Endothelial cell of umbilical vein (primary cell): ENCODE measurements at regions not wholly inside any gene's neighbourhood (a gene's known extent, or its start where the extent isn't known, plus 50 kb on each side); places are given as distances from the start of the nearest gene placed in this dataset.

Experiments
- BruUV-seq: library from RNA; stranded (reverse); fragments of 400-500 nt; replicated peaks from 2 replicates; lab custom pipeline; 2021; lab: Mats Ljungman, UMichigan
- CTCF ChIA-PET: fragments of 300-600, 350-600 bp; sonication (Branson Sonifier 250); formaldehyde crosslinking; loops from one replicate; lab custom pipeline; 2021; ENCODE audit warnings: antibody characterized with exemption, inconsistent platforms; lab: Charles Lee
- POLR2A ChIA-PET: fragments of 300-600, 350-600 bp; sonication (Branson Sonifier 250); formaldehyde crosslinking; loops from one replicate; lab custom pipeline; 2021; ENCODE audit warnings: antibody characterized with exemption, inconsistent platforms; lab: Charles Lee
- DNase-seq: peaks from one replicate; pipeline ENCODE4 v3.0.0-alpha.2; 2011; ENCODE audit warnings: low read depth, low spot score
- FAIRE-seq: peaks from 2 replicates; lab custom pipeline; 2011; peaks lifted over from hg19 to GRCh38; lab: Jason Lieb, UNC
- H2AFZ ChIP-seq: 2 replicates; pipeline ENCODE4 v1.6.0; 2012; ENCODE audit warnings: low read depth, low read length, control low read depth, inconsistent platforms
- H3K27ac ChIP-seq: 2 replicates; pipeline ENCODE4 v1.5.1; 2011; ENCODE audit warnings: low read depth, mild to moderate bottlenecking, control low read depth, low read length, moderate library complexity; ENCODE audit not compliant: insufficient read depth
- H3K27me3 ChIP-seq, 2 experiments: 2 replicates each; pipeline versions ENCODE4 v1.6.0 to v1.6.1; 2011; ENCODE audit warnings: low read length in 2 of 2, mixed read lengths in 1 of 2; ENCODE audit not compliant: control insufficient read depth in 2 of 2, insufficient read depth in 2 of 2
- H3K36me3 ChIP-seq, 2 experiments: 2 replicates in 1 of 2; 3 replicates in 1 of 2; pipeline ENCODE4 v1.5.1; 2011; ENCODE audit warnings: low read length in 2 of 2, mild to moderate bottlenecking in 1 of 2, moderate library complexity in 1 of 2; ENCODE audit not compliant: control insufficient read depth in 2 of 2, insufficient read depth in 2 of 2; ENCODE audit errors: extremely low read depth in 1 of 2
- H3K4me1 ChIP-seq: 3 replicates; pipeline ENCODE4 v1.5.1; 2011; ENCODE audit warnings: mild to moderate bottlenecking, low read length; ENCODE audit not compliant: control insufficient read depth, insufficient read depth; ENCODE audit errors: extremely low read depth
- H3K4me2 ChIP-seq: 2 replicates; pipeline ENCODE4 v1.6.1; 2011; ENCODE audit warnings: low read length, control low read depth, mixed read lengths; ENCODE audit not compliant: insufficient read depth
- H3K4me3 ChIP-seq, 3 experiments: fragments of 200-600 bp in 1 of 3; sonication (generic), shearing (Covaris generic) in 1 of 3; replicated peaks in 1 of 3; 2 replicates each; pipeline ENCODE4 v1.5.1; 2011 to 2016; ENCODE audit warnings: control low read depth in 3 of 3, low read length in 3 of 3, mild to moderate bottlenecking in 2 of 3, inconsistent platforms in 1 of 3, low read depth in 1 of 3, moderate library complexity in 1 of 3; ENCODE audit not compliant: insufficient read depth in 1 of 3
- H3K79me2 ChIP-seq: 2 replicates; pipeline ENCODE4 v1.6.0; 2012; ENCODE audit warnings: low read length, inconsistent platforms; ENCODE audit not compliant: control insufficient read depth, insufficient read depth
- H3K9ac ChIP-seq: replicated peaks from 2 replicates; pipeline ENCODE3; 2011; ENCODE audit warnings: low read length, control low read depth; ENCODE audit not compliant: insufficient read depth; ENCODE audit errors: extremely low read depth
- H3K9me1 ChIP-seq: replicated peaks from 3 replicates; pipeline ENCODE4 v1.6.0; 2011; ENCODE audit warnings: mild to moderate bottlenecking, low read length; ENCODE audit not compliant: control insufficient read depth, insufficient read depth; ENCODE audit errors: extremely low read depth
- H3K9me3 ChIP-seq: replicated peaks from 2 replicates; pipeline ENCODE4 v1.5.1; 2012; ENCODE audit warnings: low read length, inconsistent platforms; ENCODE audit not compliant: control insufficient read depth, insufficient read depth
- H4K20me1 ChIP-seq: replicated peaks from 2 replicates; pipeline ENCODE3; 2011; ENCODE audit warnings: mild to moderate bottlenecking, low read length; ENCODE audit not compliant: control insufficient read depth, insufficient read depth; ENCODE audit errors: extremely low read depth
- EZH2 ChIP-seq: IDR thresholded peaks from 2 replicates; pipeline ENCODE4 v1.6.1; 2012; ENCODE audit warnings: borderline replicate concordance, low read depth, mild to moderate bottlenecking, moderate library complexity, low read length, inconsistent platforms; ENCODE audit not compliant: severe bottlenecking
- FOS ChIP-seq: IDR thresholded peaks from 2 replicates; pipeline ENCODE4 v1.6.1; 2011; ENCODE audit warnings: mild to moderate bottlenecking, low read length, moderate library complexity, borderline replicate concordance; ENCODE audit not compliant: insufficient read depth
- GATA2 ChIP-seq: IDR thresholded peaks from 2 replicates; pipeline ENCODE4 v1.7.0; 2011; ENCODE audit warnings: low read depth, mild to moderate bottlenecking, moderate library complexity, mixed read lengths, low read length; ENCODE audit not compliant: insufficient read length, insufficient read depth
- JUN ChIP-seq: IDR thresholded peaks from 2 replicates; pipeline ENCODE4 v1.6.1; 2011; ENCODE audit warnings: borderline replicate concordance, low read depth; ENCODE audit not compliant: insufficient read length, insufficient read depth
- MYC ChIP-seq: IDR thresholded peaks from one replicate; pipeline ENCODE4 v1.6.1; 2011; ENCODE audit warnings: mild to moderate bottlenecking, low read depth, low read length
- POLR2A ChIP-seq: IDR thresholded peaks from 2 replicates; pipeline ENCODE4 v1.6.1; 2012; ENCODE audit warnings: low read depth, mild to moderate bottlenecking, control low read depth, low read length
- POLR2AphosphoS5 ChIP-seq: IDR thresholded peaks from 2 replicates; pipeline ENCODE4 v1.6.1; 2012; ENCODE audit warnings: low read depth, mild to moderate bottlenecking, control low read depth, low read length, moderate library complexity; ENCODE audit not compliant: insufficient read depth
- dilution Hi-C: fragments of 300-500 bp; cut with MboI; formaldehyde crosslinking; loops from one replicate; pipeline ENCODE4 v1.15.0; 2019; ENCODE audit warnings: low sequenced_read_pairs; ENCODE audit not compliant: extremely low pct_ligation_motif_present
- intact Hi-C: fragments of 100-400 bp; cut with micrococcal nuclease; formaldehyde crosslinking; loops from one replicate; pipeline ENCODE4 v1.10.0; 2022
- TF ChIP-seq, protein P1 (sequence below), 2 donors: IDR thresholded peaks; 1 replicate in 1 of 2; 2 replicates in 1 of 2; pipeline ENCODE4 v1.5.1; 2011; ENCODE audit warnings: low read length in 2 of 2, mild to moderate bottlenecking in 2 of 2, moderate library complexity in 2 of 2, control low read depth in 1 of 2, inconsistent platforms in 1 of 2, low read depth in 1 of 2; ENCODE audit not compliant: insufficient read depth in 1 of 2; ENCODE audit errors: extremely low read depth in 1 of 2
- TF ChIP-seq, protein P2 (sequence below): IDR thresholded peaks from 2 replicates; pipeline ENCODE4 v1.6.1; 2011; ENCODE audit not compliant: insufficient read depth, insufficient read length

DNA sequence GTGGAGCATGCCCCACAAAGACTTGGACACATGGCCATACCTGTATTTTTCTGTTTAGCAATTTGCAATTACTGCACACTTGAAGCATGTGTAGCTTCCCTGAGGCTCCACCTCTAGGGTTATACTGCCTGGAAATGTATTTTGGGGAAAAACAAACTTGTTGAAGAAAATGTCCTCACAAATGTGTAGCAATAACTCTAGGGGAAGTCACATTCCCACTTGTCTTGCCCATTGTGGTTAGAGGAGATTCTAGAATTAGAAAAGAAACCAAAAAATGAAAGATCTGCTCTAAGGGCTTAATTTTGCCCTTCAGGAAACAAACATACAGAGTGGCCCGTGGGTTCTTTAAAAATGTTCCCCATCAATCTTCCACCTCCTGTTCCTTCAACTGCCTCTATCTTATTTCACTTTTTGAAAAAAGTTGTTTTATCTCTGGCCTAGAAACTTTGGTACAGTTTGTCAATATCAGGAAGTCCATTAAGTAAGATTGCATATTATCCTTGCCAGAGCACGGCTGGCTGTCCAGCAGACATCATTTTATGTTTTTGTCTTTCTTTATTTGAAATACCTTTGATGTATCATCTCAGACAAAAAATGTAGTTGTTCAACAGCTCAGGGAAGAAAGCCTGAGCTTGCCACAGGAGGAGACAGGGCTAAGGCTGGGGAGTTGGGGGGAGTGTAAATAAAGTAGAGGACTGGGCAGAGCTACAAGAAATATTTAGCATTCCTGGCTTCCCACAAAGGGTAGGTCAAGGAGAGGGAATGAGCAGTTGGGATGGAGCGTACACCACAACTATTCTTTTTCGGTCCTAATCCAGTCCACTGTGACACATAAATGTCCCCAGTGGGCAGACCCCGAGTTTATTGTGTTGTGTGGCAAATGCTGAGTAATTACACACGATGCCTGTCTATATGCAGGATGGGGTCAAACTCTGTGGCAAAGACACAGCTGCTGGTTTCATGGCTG is 96.8 kb upstream of the CDC42EP3 start:
- no peak for TF ChIP-seq FOS
- no peak for TF ChIP-seq EZH2
- no peak for TF ChIP-seq POLR2A
- TF ChIP-seq MYC = no peak
- TF ChIP-seq POLR2AphosphoS5 = no peak
- TF ChIP-seq, protein P1, sequence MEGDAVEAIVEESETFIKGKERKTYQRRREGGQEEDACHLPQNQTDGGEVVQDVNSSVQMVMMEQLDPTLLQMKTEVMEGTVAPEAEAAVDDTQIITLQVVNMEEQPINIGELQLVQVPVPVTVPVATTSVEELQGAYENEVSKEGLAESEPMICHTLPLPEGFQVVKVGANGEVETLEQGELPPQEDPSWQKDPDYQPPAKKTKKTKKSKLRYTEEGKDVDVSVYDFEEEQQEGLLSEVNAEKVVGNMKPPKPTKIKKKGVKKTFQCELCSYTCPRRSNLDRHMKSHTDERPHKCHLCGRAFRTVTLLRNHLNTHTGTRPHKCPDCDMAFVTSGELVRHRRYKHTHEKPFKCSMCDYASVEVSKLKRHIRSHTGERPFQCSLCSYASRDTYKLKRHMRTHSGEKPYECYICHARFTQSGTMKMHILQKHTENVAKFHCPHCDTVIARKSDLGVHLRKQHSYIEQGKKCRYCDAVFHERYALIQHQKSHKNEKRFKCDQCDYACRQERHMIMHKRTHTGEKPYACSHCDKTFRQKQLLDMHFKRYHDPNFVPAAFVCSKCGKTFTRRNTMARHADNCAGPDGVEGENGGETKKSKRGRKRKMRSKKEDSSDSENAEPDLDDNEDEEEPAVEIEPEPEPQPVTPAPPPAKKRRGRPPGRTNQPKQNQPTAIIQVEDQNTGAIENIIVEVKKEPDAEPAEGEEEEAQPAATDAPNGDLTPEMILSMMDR (IDR thresholded peaks at IDR 0.05; ENCODE audit: extremely low read depth in 1 of 2, insufficient read depth in 1 of 2, low read depth in 1 of 2, low read length in 2 of 2) = no peak
- TF ChIP-seq, protein P2, sequence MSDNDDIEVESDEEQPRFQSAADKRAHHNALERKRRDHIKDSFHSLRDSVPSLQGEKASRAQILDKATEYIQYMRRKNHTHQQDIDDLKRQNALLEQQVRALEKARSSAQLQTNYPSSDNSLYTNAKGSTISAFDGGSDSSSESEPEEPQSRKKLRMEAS = no peak
- no peak for TF ChIP-seq JUN
- TF ChIP-seq GATA2 = no peak
- Histone ChIP-seq H3K4me1 (peaks cover 15% of the 10 kb centered on the region), H3K9ac (no peak overlapping the region), H2AFZ (no peak overlapping the region), H3K27me3 (no peaks in the 10 kb centered on the region), H3K9me1 (no peaks in the 10 kb centered on the region), H4K20me1 (no peaks in the 10 kb centered on the region), H3K79me2 (no peaks in the 10 kb centered on the region), H3K9me3 (no peaks in the 10 kb centered on the region), H3K4me3 (no peak overlapping the region), H3K4me2 (no peak overlapping the region), H3K36me3 (no peaks in the 10 kb centered on the region), H3K27ac (no peak overlapping the region)
- no peak for DNase-seq
- ChIA-PET CTCF (interaction anchor here (0.6 to 1.3 kb wide), 5 partner anchors 9 to 353 kb away, joined by 3 to 5 read pairs (median 4); no protein-coding TSS in a partner anchor), POLR2A (no interaction called here)
- intact Hi-C loops (no loop called here), dilution Hi-C loops (no loop called here)
- FAIRE-seq = no peak
- no TSS peak for BruUV-seq
